NT2/D1 (cell line): ENCODE measurements at regions not wholly inside any gene's neighbourhood (a gene's known extent, or its start where the extent isn't known, plus 50 kb on each side); places are given as distances from the start of the nearest gene placed in this dataset.

ENCODE experiments used
- SUZ12 ChIP-seq: IDR thresholded peaks from 2 replicates; pipeline ENCODE4 v1.6.1; 2011; ENCODE audit not compliant: insufficient read length, insufficient read depth; ENCODE audit errors: extremely low read depth
- YY1 ChIP-seq: IDR thresholded peaks from 2 replicates; pipeline ENCODE4 v1.6.1; 2011; ENCODE audit not compliant: insufficient read length, insufficient read depth
- ZNF274 ChIP-seq: IDR thresholded peaks from 2 replicates; pipeline ENCODE4 v1.6.1; 2011; ENCODE audit warnings: mild to moderate bottlenecking, low read depth, low read length

DNA sequence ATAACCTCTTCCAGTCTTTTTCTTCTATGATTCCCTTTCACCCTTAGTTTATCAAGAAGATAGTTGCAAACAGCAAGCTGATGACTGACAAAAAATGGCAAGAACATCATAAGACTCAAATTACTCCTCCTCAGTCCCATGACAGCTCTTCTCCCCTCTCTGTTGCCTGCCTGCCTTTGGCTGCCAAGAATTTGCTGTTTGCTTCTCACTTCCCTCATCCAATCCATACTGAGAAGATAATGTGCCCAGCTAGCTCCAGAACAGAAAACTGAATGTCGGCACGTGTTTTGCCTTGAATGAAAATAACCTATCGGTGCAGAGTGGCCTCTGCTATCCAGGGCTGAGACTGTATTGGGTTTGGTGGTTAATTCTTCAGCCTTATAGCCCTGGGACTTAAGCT lies 192.1 kb downstream of the PPARGC1A start:
- TF ChIP-seq ZNF274, result no peak
- no peak for TF ChIP-seq SUZ12
- no peak for TF ChIP-seq YY1
